SU-DHL-6 (cell line): ENCODE measurements at regions not wholly inside any gene's neighbourhood (a gene's known extent, or its start where the extent isn't known, plus 50 kb on each side); places are given as distances from the start of the nearest gene placed in this dataset.
A peak's percentile ranks its signal among the peaks of the same experiment; 100 is the strongest.

Source experiments
- H2AFZ ChIP-seq: fragments of 200-600 bp; sonication (generic); 2 replicates; pipeline ENCODE4 v1.6.1; 2014; ENCODE audit warnings: low read depth, mild to moderate bottlenecking, moderate library complexity, mixed read lengths, antibody characterized with exemption, low read length; ENCODE audit not compliant: severe bottlenecking
- H3F3A ChIP-seq: fragments of 200-600 bp; shearing (Covaris generic); 2 replicates; pipeline ENCODE4 v1.6.0; 2016; ENCODE audit warnings: antibody characterized with exemption, mild to moderate bottlenecking; ENCODE audit not compliant: insufficient read depth
- H3K27ac ChIP-seq: fragments of 200-600 bp; sonication (generic); 2 replicates; pipeline ENCODE4 v1.5.1; 2016; ENCODE audit warnings: low read depth, mild to moderate bottlenecking, low read length, moderate library complexity, mixed read lengths
- H3K27me3 ChIP-seq: fragments of 200-600 bp; sonication (generic), shearing (Covaris generic); 2 replicates; pipeline ENCODE4 v1.6.0; 2014; ENCODE audit warnings: mild to moderate bottlenecking, low read length
- H3K36me3 ChIP-seq: fragments of 200-600 bp; sonication (generic); 2 replicates; pipeline ENCODE4 v1.6.1; 2014; ENCODE audit warnings: mild to moderate bottlenecking, low read length, mixed read lengths
- H3K4me2 ChIP-seq: fragments of 300-600, 200-600 bp; shearing (Covaris generic), sonication (generic); 2 replicates; pipeline ENCODE4 v1.6.0; 2014; ENCODE audit warnings: low read length, low read depth, mild to moderate bottlenecking; ENCODE audit not compliant: poor library complexity, severe bottlenecking
- H3K4me3 ChIP-seq: fragments of 200-600 bp; sonication (generic); 2 replicates; pipeline ENCODE4 v1.5.1; 2014; ENCODE audit warnings: antibody characterized with exemption, low read length, mild to moderate bottlenecking, mixed read lengths; ENCODE audit not compliant: insufficient read depth, poor library complexity, severe bottlenecking
- H3K79me2 ChIP-seq: fragments of 200-600 bp; sonication (generic); 2 replicates; pipeline ENCODE4 v1.6.1; 2014; ENCODE audit warnings: mild to moderate bottlenecking, low read length, moderate library complexity; ENCODE audit not compliant: insufficient read depth
- H3K9ac ChIP-seq: fragments of 200-600 bp; sonication (generic); 2 replicates; pipeline ENCODE4 v1.7.0; 2014; ENCODE audit warnings: mild to moderate bottlenecking, low read length
- H3K9me2 ChIP-seq: fragments of 200-600 bp; sonication (generic); replicated peaks from 2 replicates; pipeline ENCODE4 v1.6.1; 2014; ENCODE audit warnings: low read length; ENCODE audit not compliant: insufficient read depth
- H3K9me3 ChIP-seq: fragments of 200-600 bp; sonication (generic); 2 replicates; pipeline ENCODE4 v1.6.1; 2014; ENCODE audit warnings: low read length, mixed read lengths; ENCODE audit not compliant: insufficient read depth
- H4K20me1 ChIP-seq: fragments of 200-600 bp; sonication (generic); 2 replicates; pipeline ENCODE4 v1.6.1; 2014; ENCODE audit warnings: low read depth, mild to moderate bottlenecking, antibody characterized with exemption, low read length, moderate library complexity, mixed read lengths
- EZH2phosphoT487 ChIP-seq: fragments of 200-600 bp; sonication (generic), shearing (Covaris generic); conservative IDR thresholded peaks from 2 replicates; pipeline ENCODE4 v1.6.1; 2018; ENCODE audit warnings: mild to moderate bottlenecking, antibody characterized with exemption, low read length, moderate library complexity, mixed read lengths
- TF ChIP-seq, protein P1 (sequence below): fragments of 200-600 bp; sonication (generic); IDR thresholded peaks from one replicate; pipeline ENCODE4 v1.5.1; 2017; ENCODE audit warnings: antibody characterized with exemption, mild to moderate bottlenecking, low read length, moderate library complexity; ENCODE audit not compliant: insufficient read depth, poor library complexity, severe bottlenecking

DNA sequence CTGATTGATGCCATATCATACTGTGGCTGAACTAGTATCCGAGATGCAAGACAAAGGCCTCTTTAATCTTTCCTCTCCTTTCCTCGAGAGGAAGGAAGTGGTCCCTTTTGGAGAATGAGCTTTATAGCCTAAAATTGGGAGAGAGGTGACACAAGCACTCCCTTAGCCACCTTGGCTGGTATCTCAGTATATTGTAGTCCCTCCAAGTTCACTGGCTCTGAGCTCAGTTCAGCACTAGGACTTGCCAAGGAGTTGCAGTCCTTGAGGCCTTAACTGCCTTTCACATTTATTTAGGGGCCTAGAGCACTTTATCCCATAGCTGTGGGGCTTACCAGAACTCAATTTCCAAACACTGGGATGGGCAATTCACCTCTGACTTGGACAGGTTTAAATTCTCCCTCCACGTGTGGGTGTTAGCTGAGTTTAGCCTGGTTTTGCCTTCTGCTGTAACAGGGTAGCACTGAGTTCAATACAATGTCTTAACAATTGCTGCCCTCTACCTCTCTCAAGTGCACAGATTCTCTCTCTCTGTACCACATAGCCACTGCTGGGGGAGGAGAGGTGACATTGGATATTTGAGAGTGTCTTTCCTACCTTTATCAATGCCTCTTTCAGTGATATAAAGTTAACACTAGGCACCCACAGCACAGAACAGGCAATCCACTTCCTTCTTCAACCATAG, 216.4 kb downstream of the TECRL start:
- Histone ChIP-seq H3K9me2 (no peaks in the 10 kb centered on the region), H3K27me3 (no peaks in the 10 kb centered on the region), H3K36me3 (no peaks in the 10 kb centered on the region), H3K9me3 (no peaks in the 10 kb centered on the region), H4K20me1 (no peaks in the 10 kb centered on the region), H2AFZ (no peak overlapping the region), H3K9ac (no peak overlapping the region), H3K4me3 (no peak overlapping the region), H3F3A (no peaks in the 10 kb centered on the region), H3K4me2 (no peak overlapping the region), H3K79me2 (no peaks in the 10 kb centered on the region), H3K27ac (no peak overlapping the region)
- no peak for TF ChIP-seq EZH2phosphoT487
- TF ChIP-seq, protein P1, sequence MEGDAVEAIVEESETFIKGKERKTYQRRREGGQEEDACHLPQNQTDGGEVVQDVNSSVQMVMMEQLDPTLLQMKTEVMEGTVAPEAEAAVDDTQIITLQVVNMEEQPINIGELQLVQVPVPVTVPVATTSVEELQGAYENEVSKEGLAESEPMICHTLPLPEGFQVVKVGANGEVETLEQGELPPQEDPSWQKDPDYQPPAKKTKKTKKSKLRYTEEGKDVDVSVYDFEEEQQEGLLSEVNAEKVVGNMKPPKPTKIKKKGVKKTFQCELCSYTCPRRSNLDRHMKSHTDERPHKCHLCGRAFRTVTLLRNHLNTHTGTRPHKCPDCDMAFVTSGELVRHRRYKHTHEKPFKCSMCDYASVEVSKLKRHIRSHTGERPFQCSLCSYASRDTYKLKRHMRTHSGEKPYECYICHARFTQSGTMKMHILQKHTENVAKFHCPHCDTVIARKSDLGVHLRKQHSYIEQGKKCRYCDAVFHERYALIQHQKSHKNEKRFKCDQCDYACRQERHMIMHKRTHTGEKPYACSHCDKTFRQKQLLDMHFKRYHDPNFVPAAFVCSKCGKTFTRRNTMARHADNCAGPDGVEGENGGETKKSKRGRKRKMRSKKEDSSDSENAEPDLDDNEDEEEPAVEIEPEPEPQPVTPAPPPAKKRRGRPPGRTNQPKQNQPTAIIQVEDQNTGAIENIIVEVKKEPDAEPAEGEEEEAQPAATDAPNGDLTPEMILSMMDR: no peak

DNA sequence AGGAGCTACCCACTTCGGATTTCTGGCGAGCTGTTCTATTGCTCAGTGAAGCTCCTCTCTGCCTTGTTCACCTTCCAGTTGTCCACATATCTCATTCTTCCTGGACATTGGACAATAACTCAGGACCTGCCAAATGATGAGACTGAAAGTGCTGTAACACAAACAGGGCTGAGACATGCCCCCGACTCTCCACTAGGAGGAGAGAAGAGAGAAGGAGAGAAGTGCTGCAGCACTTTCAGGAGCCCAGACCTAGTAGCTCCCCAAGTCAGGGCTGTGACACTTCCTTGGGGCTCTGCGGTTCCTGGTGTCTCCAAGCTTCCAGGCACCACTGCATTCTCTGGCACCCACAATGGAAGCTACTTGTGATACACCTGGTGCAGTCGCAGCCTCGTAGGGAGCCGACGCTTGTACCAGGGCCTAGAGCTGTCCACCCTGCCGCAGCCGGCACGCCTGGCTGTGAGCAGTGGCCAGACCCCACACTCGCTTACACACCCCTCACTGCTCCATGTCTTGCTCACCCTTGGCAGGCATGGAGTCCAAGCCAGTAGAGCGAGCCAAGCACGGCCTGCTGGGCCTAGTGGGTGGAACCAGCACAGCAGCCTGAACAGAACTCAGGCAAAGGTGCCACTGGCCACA, 234.9 kb downstream of the TECRL start:
- no peak for TF ChIP-seq EZH2phosphoT487
- TF ChIP-seq, protein P1: no peak
- H3K9ac ChIP-seq: no peak overlapping the region
- H3K4me2 ChIP-seq: no peak overlapping the region
- no peaks in the 10 kb centered on the region for H3K27me3 ChIP-seq
- no peaks in the 10 kb centered on the region for H3K79me2 ChIP-seq
- no peak overlapping the region for H3K4me3 ChIP-seq
- H3K36me3 ChIP-seq: no peaks in the 10 kb centered on the region
- no peak overlapping the region for H3K27ac ChIP-seq
- no peak overlapping the region for H2AFZ ChIP-seq
- H4K20me1 ChIP-seq: no peaks in the 10 kb centered on the region
- H3K9me3 ChIP-seq: no peaks in the 10 kb centered on the region
- H3F3A ChIP-seq: no peaks in the 10 kb centered on the region
- H3K9me2 ChIP-seq: no peaks in the 10 kb centered on the region

DNA sequence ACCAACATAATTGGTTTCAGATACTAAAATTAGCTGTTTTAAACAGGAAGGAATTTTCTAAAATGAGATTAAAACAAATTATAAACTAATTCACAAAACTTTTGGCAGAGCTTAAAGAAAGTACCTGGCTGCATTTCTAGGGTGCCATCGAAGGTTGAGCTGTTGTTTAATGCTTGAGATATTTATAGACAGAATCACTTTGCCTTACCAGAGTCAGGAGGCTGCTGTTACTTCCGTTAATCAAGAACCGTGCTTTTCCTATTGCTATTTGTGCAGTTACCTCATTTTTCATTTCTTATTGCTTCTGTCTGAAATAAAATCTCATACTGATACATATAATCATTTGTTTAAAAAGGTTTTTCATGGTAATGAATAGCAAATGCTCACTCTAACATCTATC, 242.9 kb downstream of the TECRL start:
- Histone ChIP-seq H3K27me3 (no peaks in the 10 kb centered on the region), H3K36me3 (no peaks in the 10 kb centered on the region), H3K9ac (no peak overlapping the region), H3K9me2 (no peaks in the 10 kb centered on the region), H3K9me3 (no peaks in the 10 kb centered on the region), H3K4me3 (no peak overlapping the region), H4K20me1 (no peaks in the 10 kb centered on the region), H3K79me2 (no peaks in the 10 kb centered on the region), H3F3A (no peaks in the 10 kb centered on the region), H2AFZ (peak overlapping the region; percentile 45), H3K4me2 (no peak overlapping the region), H3K27ac (no peak overlapping the region)
- no peak for TF ChIP-seq EZH2phosphoT487
- TF ChIP-seq, protein P1: no peak
